GM23248 (cell line): ENCODE measurements at regions not wholly inside any gene's neighbourhood (a gene's known extent, or its start where the extent isn't known, plus 50 kb on each side); places are given as distances from the start of the nearest gene placed in this dataset.
A peak's percentile ranks its signal among the peaks of the same experiment; 100 is the strongest.

Experiments used
- DNase-seq: peaks from one replicate; pipeline ENCODE4 v3.0.0-alpha.2; 2015
- H2AFZ ChIP-seq: fragments of 200-600 bp; sonication (generic); 2 replicates; pipeline ENCODE4 v1.6.1; 2016; ENCODE audit warnings: antibody characterized with exemption
- H3F3A ChIP-seq: fragments of 200-600 bp; sonication (generic); 2 replicates; pipeline ENCODE4 v1.6.1; 2016; ENCODE audit warnings: mild to moderate bottlenecking, antibody characterized with exemption, mixed run types; ENCODE audit not compliant: insufficient read depth
- H3K27ac ChIP-seq: fragments of 200-600 bp; sonication (generic); 2 replicates; pipeline ENCODE4 v1.5.1; 2016; ENCODE audit warnings: mild to moderate bottlenecking
- H3K27me3 ChIP-seq: fragments of 200-600 bp; sonication (generic); replicated peaks from 2 replicates; pipeline ENCODE4 v1.6.1; 2016; ENCODE audit warnings: mild to moderate bottlenecking; ENCODE audit not compliant: insufficient read depth
- H3K36me3 ChIP-seq: fragments of 200-600 bp; sonication (generic); 2 replicates; pipeline ENCODE4 v1.6.1; 2016; ENCODE audit warnings: low read depth, mild to moderate bottlenecking
- H3K4me1 ChIP-seq: fragments of 200-600 bp; sonication (generic); 2 replicates; pipeline ENCODE4 v1.6.1; 2016; ENCODE audit warnings: mild to moderate bottlenecking; ENCODE audit not compliant: insufficient read depth
- H3K4me2 ChIP-seq: fragments of 200-600 bp; sonication (generic); one replicate; pipeline ENCODE4 v1.6.1; 2016; ENCODE audit warnings: mild to moderate bottlenecking; ENCODE audit not compliant: unreplicated experiment
- H3K4me3 ChIP-seq: fragments of 200-600 bp; sonication (generic); 2 replicates; pipeline ENCODE4 v1.5.1; 2016; ENCODE audit warnings: mild to moderate bottlenecking
- H3K79me2 ChIP-seq: fragments of 200-600 bp; sonication (generic); 2 replicates; pipeline ENCODE4 v1.6.1; 2016; ENCODE audit warnings: mild to moderate bottlenecking; ENCODE audit not compliant: insufficient read depth
- H3K9ac ChIP-seq: fragments of 200-600 bp; sonication (generic); 2 replicates; pipeline ENCODE4 v1.6.1; 2016; ENCODE audit warnings: mild to moderate bottlenecking
- H3K9me2 ChIP-seq: fragments of 200-600 bp; sonication (generic); 2 replicates; pipeline ENCODE4 v1.6.1; 2016; ENCODE audit warnings: mixed run types, mild to moderate bottlenecking, moderate library complexity; ENCODE audit not compliant: insufficient read depth
- H3K9me3 ChIP-seq: fragments of 200-600 bp; sonication (generic); one replicate; pipeline ENCODE4 v1.6.1; 2017; ENCODE audit warnings: low read depth
- H4K20me1 ChIP-seq: fragments of 200-600 bp; sonication (generic); 2 replicates; pipeline ENCODE4 v1.6.0; 2016; ENCODE audit not compliant: insufficient read depth
- EZH2 ChIP-seq: fragments of 200-600 bp; sonication (generic); IDR thresholded peaks from 2 replicates; pipeline ENCODE4 v1.6.1; 2018; ENCODE audit warnings: antibody characterized with exemption, mild to moderate bottlenecking; ENCODE audit not compliant: insufficient read depth, poor library complexity, severe bottlenecking
- EZH2phosphoT487 ChIP-seq: fragments of 200-600 bp; sonication (generic); IDR thresholded peaks from 2 replicates; pipeline ENCODE4 v1.6.1; 2018; ENCODE audit warnings: antibody characterized with exemption, moderate library complexity, mild to moderate bottlenecking, low read depth; ENCODE audit not compliant: insufficient read depth
- WGBS, 2 experiments: methylation state at CpG; one replicate each; pipeline ENCODE4 v1.1.6; 2015 to 2017; ENCODE audit warnings: low lambda C conversion rate in 2 of 2, low coverage in 1 of 2; ENCODE audit errors: missing lambda C conversion rate in 2 of 2; 5-methylcytosine and 5-hydroxymethylcytosine counted together
- in situ Hi-C: fragments of 300-500 bp; cut with MboI; formaldehyde crosslinking; loops from 2 replicates; pipeline ENCODE4 v1.15.0; 2020

DNA sequence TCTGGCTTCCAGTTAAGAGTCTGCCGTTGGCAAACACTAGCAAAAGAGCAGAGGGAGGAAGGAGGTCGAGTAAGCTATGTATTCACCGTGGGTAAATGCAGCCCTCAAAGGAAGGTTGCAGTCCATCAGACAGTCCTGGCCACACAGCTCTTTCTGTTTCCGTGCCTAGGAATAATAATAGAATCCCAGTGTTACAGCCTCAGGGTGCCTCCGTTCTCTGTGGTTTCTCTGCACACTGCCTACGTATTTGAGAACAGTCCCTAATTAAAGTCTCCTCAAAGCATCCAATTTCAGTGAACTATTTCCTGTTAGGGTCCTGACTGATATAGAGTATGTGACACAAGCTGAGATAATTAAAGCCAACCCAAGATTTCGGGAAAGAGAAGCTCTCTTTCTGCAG, 176.7 kb downstream of the GPAM start:
- no peaks in the 10 kb centered on the region for H3K36me3 ChIP-seq
- no peaks in the 10 kb centered on the region for H3K9me3 ChIP-seq
- H3K4me2 ChIP-seq, result no peak overlapping the region
- H3K4me1 ChIP-seq, result no peaks in the 10 kb centered on the region
- no peak for TF ChIP-seq EZH2phosphoT487
- no peak for TF ChIP-seq EZH2
- H2AFZ ChIP-seq, result no peak overlapping the region
- H3K4me3 ChIP-seq, result no peak overlapping the region
- H3K79me2 ChIP-seq, result no peaks in the 10 kb centered on the region
- no peak for DNase-seq
- 45% methylated on average over 7 of the region's 7 CpGs for WGBS, 2 experiments
- no peak overlapping the region for H3K27ac ChIP-seq
- H4K20me1 ChIP-seq, result no peaks in the 10 kb centered on the region
- no peaks in the 10 kb centered on the region for H3K9me2 ChIP-seq
- H3K27me3 ChIP-seq, result peaks cover 19% of the 10 kb centered on the region
- H3K9ac ChIP-seq, result no peak overlapping the region
- H3F3A ChIP-seq, result no peaks in the 10 kb centered on the region
- in situ Hi-C loops, result no loop called here

DNA sequence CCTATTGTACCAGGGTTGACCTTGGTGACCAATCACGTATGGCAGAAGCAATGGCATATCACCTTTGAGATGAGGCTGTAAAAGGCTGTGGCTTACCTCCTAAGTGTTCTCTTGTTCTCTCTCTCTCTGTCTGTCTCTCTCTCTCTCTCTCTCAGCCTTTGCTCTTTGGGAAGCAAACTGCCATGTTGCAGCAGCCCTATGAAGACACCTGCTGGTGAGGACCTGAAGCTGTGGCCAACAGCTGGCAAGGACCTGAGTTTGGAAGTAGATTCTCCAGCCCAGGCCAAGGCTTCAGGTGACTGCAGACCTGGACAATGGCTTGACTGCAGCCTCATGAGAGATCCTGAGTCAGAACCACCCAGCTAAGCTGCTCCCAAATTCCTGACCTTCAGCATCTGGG, 161.4 kb downstream of the GPAM start:
- H3K9me3 ChIP-seq, result no peaks in the 10 kb centered on the region
- no peak overlapping the region for H3K4me2 ChIP-seq
- 0 out of 2 replicates have a peak, but pooled peaks cover 10% of the 10 kb centered on the region for H3K27me3 ChIP-seq
- in situ Hi-C loops, result no loop called here
- no peak overlapping the region for H2AFZ ChIP-seq
- no peak overlapping the region for H3K27ac ChIP-seq
- WGBS, 2 experiments, result 50 to 62% methylated on average over 1 of the region's 1 CpG
- no peaks in the 10 kb centered on the region for H3F3A ChIP-seq
- H4K20me1 ChIP-seq, result no peaks in the 10 kb centered on the region
- H3K36me3 ChIP-seq, result no peaks in the 10 kb centered on the region
- TF ChIP-seq EZH2 (no peak), EZH2phosphoT487 (no peak)
- H3K4me3 ChIP-seq, result no peak overlapping the region
- H3K9me2 ChIP-seq, result no peaks in the 10 kb centered on the region
- H3K4me1 ChIP-seq, result no peaks in the 10 kb centered on the region
- DNase-seq, result no peak
- H3K9ac ChIP-seq, result no peak overlapping the region
- no peaks in the 10 kb centered on the region for H3K79me2 ChIP-seq

DNA sequence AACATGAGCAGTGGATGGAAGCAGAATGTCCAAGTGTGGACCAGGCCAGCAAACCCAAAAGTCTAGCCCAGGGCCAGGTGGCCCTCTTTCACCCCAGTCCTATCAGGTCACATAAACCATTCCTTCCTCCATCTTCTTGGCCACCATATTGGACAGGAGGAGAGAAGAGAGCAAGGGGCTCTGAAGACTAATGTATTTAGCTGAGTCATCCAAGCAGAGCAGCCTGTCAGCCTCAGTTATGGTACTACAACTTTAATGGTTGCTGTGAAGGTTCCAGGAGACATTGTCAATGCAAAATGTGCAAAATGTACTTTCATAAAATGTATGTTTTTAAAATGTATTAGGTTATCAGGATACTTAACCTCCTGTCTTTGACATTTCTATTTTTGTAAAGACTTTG, 159.5 kb downstream of the GPAM start:
- no peaks in the 10 kb centered on the region for H3K9me2 ChIP-seq
- in situ Hi-C loops, result no loop called here
- no peaks in the 10 kb centered on the region for H4K20me1 ChIP-seq
- no peak overlapping the region for H3K4me2 ChIP-seq
- H3K36me3 ChIP-seq, result no peaks in the 10 kb centered on the region
- DNase-seq, result no peak
- H3K9me3 ChIP-seq, result no peaks in the 10 kb centered on the region
- no peak overlapping the region for H3K4me3 ChIP-seq
- H3K27me3 ChIP-seq, result 0 out of 2 replicates have a peak, but pooled peaks cover 10% of the 10 kb centered on the region
- H3K4me1 ChIP-seq, result no peaks in the 10 kb centered on the region
- no peak overlapping the region for H3K9ac ChIP-seq
- H3F3A ChIP-seq, result no peaks in the 10 kb centered on the region
- no peaks in the 10 kb centered on the region for H3K79me2 ChIP-seq
- H2AFZ ChIP-seq, result no peak overlapping the region
- no peak for TF ChIP-seq EZH2phosphoT487
- no peak overlapping the region for H3K27ac ChIP-seq

DNA sequence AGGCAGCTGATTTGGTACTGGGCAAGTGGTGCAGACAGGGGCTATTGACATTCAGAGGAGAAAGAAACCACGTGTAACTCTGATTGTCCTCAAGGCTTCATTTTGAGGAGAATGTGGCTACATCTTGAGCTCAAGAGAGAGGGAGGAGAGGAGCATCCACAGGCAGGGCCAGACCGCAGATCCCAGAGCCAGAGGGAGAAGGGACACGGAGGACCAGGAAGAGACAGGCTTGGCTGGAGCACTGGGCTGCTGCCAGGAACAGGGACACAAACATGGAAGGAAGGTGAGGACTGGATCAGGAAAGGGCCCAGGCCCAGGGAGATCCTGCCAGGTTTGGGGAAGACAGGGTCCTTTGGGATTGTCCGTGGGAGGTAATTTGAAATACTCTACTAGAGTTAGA, 158.3 kb downstream of the GPAM start:
- no peak overlapping the region for H3K27ac ChIP-seq
- no peaks in the 10 kb centered on the region for H3K9me3 ChIP-seq
- WGBS, 2 experiments, result 43 to 45% methylated on average over 4 of the region's 4 CpGs
- no peak overlapping the region for H2AFZ ChIP-seq
- H3K4me1 ChIP-seq, result no peaks in the 10 kb centered on the region
- 0 out of 2 replicates have a peak, but pooled peaks cover 10% of the 10 kb centered on the region for H3K27me3 ChIP-seq
- DNase-seq, result no peak
- H3K9me2 ChIP-seq, result no peaks in the 10 kb centered on the region
- no peak overlapping the region for H3K9ac ChIP-seq
- no peaks in the 10 kb centered on the region for H3K79me2 ChIP-seq
- TF ChIP-seq EZH2phosphoT487, result no peak
- TF ChIP-seq EZH2, result no peak
- H3K4me2 ChIP-seq, result no peak overlapping the region
- in situ Hi-C loops, result no loop called here
- no peaks in the 10 kb centered on the region for H3K36me3 ChIP-seq
- no peak overlapping the region for H3K4me3 ChIP-seq
- no peaks in the 10 kb centered on the region for H4K20me1 ChIP-seq
- H3F3A ChIP-seq, result no peaks in the 10 kb centered on the region

DNA sequence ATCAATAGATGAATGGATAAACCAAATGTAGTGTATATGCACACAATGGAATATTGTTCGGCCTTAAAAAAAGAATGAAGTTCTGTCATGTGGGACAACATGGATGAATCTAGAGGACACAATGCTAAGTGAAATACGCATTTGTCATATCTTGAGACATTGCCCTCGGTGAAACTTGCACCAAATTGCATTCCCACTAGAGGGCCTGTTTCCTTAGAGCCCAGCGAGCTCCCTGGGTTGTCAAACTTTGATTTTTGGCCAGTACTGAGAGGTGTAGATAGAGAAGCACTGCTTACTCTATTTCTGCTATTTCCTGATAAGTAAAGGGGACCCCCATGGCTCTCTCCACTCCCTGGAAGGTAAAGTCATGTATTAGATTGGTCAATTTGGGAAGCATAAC, 157.1 kb downstream of the GPAM start:
- no peak overlapping the region for H3K4me2 ChIP-seq
- DNase-seq, result peak; percentile 7
- in situ Hi-C loops, result no loop called here
- TF ChIP-seq EZH2 (no peak), EZH2phosphoT487 (no peak)
- 61 to 67% methylated on average over 4 of the region's 4 CpGs for WGBS, 2 experiments
- no peak overlapping the region for H3K4me3 ChIP-seq
- no peaks in the 10 kb centered on the region for H3K79me2 ChIP-seq
- H3K9me3 ChIP-seq, result no peaks in the 10 kb centered on the region
- no peaks in the 10 kb centered on the region for H3K27me3 ChIP-seq
- no peaks in the 10 kb centered on the region for H4K20me1 ChIP-seq
- no peaks in the 10 kb centered on the region for H3K36me3 ChIP-seq
- no peak overlapping the region for H2AFZ ChIP-seq
- no peaks in the 10 kb centered on the region for H3F3A ChIP-seq
- no peak overlapping the region for H3K9ac ChIP-seq
- H3K4me1 ChIP-seq, result no peaks in the 10 kb centered on the region
- H3K27ac ChIP-seq, result no peak overlapping the region
- no peaks in the 10 kb centered on the region for H3K9me2 ChIP-seq
